22Rv1 (cell line): ENCODE measurements at regions not wholly inside any gene's neighbourhood (a gene's known extent, or its start where the extent isn't known, plus 50 kb on each side); places are given as distances from the start of the nearest gene placed in this dataset.

Source experiments
- ZFX ChIP-seq: fragments of 450-650 bp; IDR thresholded peaks from 2 replicates; pipeline ENCODE4 v1.6.1; 2017; ENCODE audit warnings: antibody characterized with exemption, borderline replicate concordance
- TF ChIP-seq, protein P1 (sequence below): fragments of 450-650 bp; IDR thresholded peaks from 2 replicates; pipeline ENCODE4 v1.5.1; 2017; ENCODE audit warnings: mild to moderate bottlenecking

DNA sequence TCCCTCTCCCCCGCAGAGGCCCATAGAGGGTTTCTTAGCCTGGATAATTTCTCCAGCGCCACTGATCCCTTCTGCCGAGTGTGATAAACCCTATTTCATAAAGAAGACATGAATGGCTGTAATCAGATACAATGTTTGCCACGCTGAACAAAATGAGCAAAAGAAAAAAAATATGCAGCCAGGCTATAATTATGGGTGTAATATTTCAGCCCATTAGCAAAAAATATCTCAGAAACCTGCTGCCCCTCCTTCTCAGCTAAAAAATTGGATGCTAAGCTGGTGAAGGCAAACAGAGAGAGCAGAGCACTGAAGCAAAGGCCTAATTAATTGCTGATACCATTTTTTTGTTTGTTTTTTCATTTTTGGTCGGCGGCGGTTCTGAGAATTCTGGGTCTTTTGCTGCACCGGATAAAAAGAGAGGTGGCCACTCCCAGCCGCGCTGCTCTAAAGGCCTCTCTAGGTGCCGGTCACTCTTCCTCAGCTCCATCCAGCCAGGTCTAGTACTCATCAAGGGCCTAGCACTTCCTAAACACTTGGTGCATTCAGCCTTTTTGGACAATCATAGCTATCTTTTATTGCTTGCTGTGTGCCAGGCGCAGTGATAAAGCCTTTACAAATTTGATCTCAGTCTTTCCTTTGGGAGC is 128.7 kb upstream of the TLE3 start:
- TF ChIP-seq, protein P1, sequence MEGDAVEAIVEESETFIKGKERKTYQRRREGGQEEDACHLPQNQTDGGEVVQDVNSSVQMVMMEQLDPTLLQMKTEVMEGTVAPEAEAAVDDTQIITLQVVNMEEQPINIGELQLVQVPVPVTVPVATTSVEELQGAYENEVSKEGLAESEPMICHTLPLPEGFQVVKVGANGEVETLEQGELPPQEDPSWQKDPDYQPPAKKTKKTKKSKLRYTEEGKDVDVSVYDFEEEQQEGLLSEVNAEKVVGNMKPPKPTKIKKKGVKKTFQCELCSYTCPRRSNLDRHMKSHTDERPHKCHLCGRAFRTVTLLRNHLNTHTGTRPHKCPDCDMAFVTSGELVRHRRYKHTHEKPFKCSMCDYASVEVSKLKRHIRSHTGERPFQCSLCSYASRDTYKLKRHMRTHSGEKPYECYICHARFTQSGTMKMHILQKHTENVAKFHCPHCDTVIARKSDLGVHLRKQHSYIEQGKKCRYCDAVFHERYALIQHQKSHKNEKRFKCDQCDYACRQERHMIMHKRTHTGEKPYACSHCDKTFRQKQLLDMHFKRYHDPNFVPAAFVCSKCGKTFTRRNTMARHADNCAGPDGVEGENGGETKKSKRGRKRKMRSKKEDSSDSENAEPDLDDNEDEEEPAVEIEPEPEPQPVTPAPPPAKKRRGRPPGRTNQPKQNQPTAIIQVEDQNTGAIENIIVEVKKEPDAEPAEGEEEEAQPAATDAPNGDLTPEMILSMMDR = no peak
- no peak for TF ChIP-seq ZFX
